ENCODE measurements at regions not wholly inside any gene's neighbourhood (a gene's known extent, or its start where the extent isn't known, plus 50 kb on each side); places are given as distances from the start of the nearest gene placed in this dataset.

- no peak overlapping the region for H3K9ac ChIP-seq (ENCODE audit: low read length)
- no peaks in the 10 kb centered on the region for H3K36me3 ChIP-seq (ENCODE audit: control insufficient read depth, low read depth, low read length)
- H3K4me3 ChIP-seq (ENCODE audit: low read length), result no peak overlapping the region
- H3K9me3 ChIP-seq (ENCODE audit: control insufficient read depth, low read depth, low read length), result no peaks in the 10 kb centered on the region
- no peak overlapping the region for H3K27ac ChIP-seq (ENCODE audit: low read length)
- peaks cover 3% of the 10 kb centered on the region for H3K4me1 ChIP-seq (ENCODE audit: control insufficient read depth, low read depth, low read length)
- H3K27me3 ChIP-seq (ENCODE audit: control insufficient read depth, insufficient read depth, low read length), result no peaks in the 10 kb centered on the region
These were observed 880.0 kb downstream of the LRRTM4 start for GRCh38 chr2:76642129-76642528.

GRCh38 chr2:76641506-76641905 lies 880.7 kb downstream of the LRRTM4 start:
- Histone ChIP-seq H3K9ac (ENCODE audit: low read length) (no peak overlapping the region), H3K27me3 (ENCODE audit: control insufficient read depth, insufficient read depth, low read length) (no peaks in the 10 kb centered on the region), H3K4me3 (ENCODE audit: low read length) (no peak overlapping the region), H3K4me1 (ENCODE audit: control insufficient read depth, low read depth, low read length) (peaks cover 3% of the 10 kb centered on the region), H3K36me3 (ENCODE audit: control insufficient read depth, low read depth, low read length) (no peaks in the 10 kb centered on the region), H3K27ac (ENCODE audit: low read length) (no peak overlapping the region), H3K9me3 (ENCODE audit: control insufficient read depth, low read depth, low read length) (no peaks in the 10 kb centered on the region)

GRCh38 chr2:76640905-76641304 lies 881.3 kb downstream of the LRRTM4 start:
- Histone ChIP-seq H3K36me3 (ENCODE audit: control insufficient read depth, low read depth, low read length) (no peaks in the 10 kb centered on the region), H3K27ac (ENCODE audit: low read length) (no peak overlapping the region), H3K27me3 (ENCODE audit: control insufficient read depth, insufficient read depth, low read length) (no peaks in the 10 kb centered on the region), H3K4me3 (ENCODE audit: low read length) (no peak overlapping the region), H3K4me1 (ENCODE audit: control insufficient read depth, low read depth, low read length) (peaks cover 3% of the 10 kb centered on the region), H3K9ac (ENCODE audit: low read length) (no peak overlapping the region), H3K9me3 (ENCODE audit: control insufficient read depth, low read depth, low read length) (no peaks in the 10 kb centered on the region)

GRCh38 chr2:76639171-76639680 lies 883.0 kb downstream of the LRRTM4 start:
- H3K4me1 ChIP-seq (ENCODE audit: control insufficient read depth, low read depth, low read length), result peaks cover 3% of the 10 kb centered on the region
- H3K27ac ChIP-seq (ENCODE audit: low read length), result no peak overlapping the region
- no peak overlapping the region for H3K4me3 ChIP-seq (ENCODE audit: low read length)
- no peak overlapping the region for H3K9ac ChIP-seq (ENCODE audit: low read length)
- H3K9me3 ChIP-seq (ENCODE audit: control insufficient read depth, low read depth, low read length), result no peaks in the 10 kb centered on the region
- no peaks in the 10 kb centered on the region for H3K36me3 ChIP-seq (ENCODE audit: control insufficient read depth, low read depth, low read length)
- H3K27me3 ChIP-seq (ENCODE audit: control insufficient read depth, insufficient read depth, low read length), result no peaks in the 10 kb centered on the region

GRCh38 chr2:76633276-76633921 lies 888.8 kb downstream of the LRRTM4 start:
- Histone ChIP-seq H3K27me3 (ENCODE audit: control insufficient read depth, insufficient read depth, low read length) (no peaks in the 10 kb centered on the region), H3K4me1 (ENCODE audit: control insufficient read depth, low read depth, low read length) (peaks cover 14% of the 10 kb centered on the region), H3K4me3 (ENCODE audit: low read length) (no peak overlapping the region), H3K9me3 (ENCODE audit: control insufficient read depth, low read depth, low read length) (no peaks in the 10 kb centered on the region), H3K9ac (ENCODE audit: low read length) (no peak overlapping the region), H3K36me3 (ENCODE audit: control insufficient read depth, low read depth, low read length) (no peaks in the 10 kb centered on the region), H3K27ac (ENCODE audit: low read length) (no peak overlapping the region)

- Histone ChIP-seq H3K9ac (ENCODE audit: low read length) (no peak overlapping the region), H3K9me3 (ENCODE audit: control insufficient read depth, low read depth, low read length) (no peaks in the 10 kb centered on the region), H3K36me3 (ENCODE audit: control insufficient read depth, low read depth, low read length) (no peaks in the 10 kb centered on the region), H3K4me3 (ENCODE audit: low read length) (no peak overlapping the region), H3K27me3 (ENCODE audit: control insufficient read depth, insufficient read depth, low read length) (no peaks in the 10 kb centered on the region), H3K27ac (ENCODE audit: low read length) (no peak overlapping the region), H3K4me1 (ENCODE audit: control insufficient read depth, low read depth, low read length) (no peaks in the 10 kb centered on the region)
These were observed 897.1 kb downstream of the LRRTM4 start for GRCh38 chr2:76625101-76625500.

GRCh38 chr2:76613330-76613729 lies 902.6 kb upstream of the GCFC2 start:
- Histone ChIP-seq H3K27me3 (ENCODE audit: control insufficient read depth, insufficient read depth, low read length) (no peaks in the 10 kb centered on the region), H3K36me3 (ENCODE audit: control insufficient read depth, low read depth, low read length) (no peaks in the 10 kb centered on the region), H3K9me3 (ENCODE audit: control insufficient read depth, low read depth, low read length) (no peaks in the 10 kb centered on the region), H3K4me1 (ENCODE audit: control insufficient read depth, low read depth, low read length) (peaks cover 40% of the 10 kb centered on the region), H3K4me3 (ENCODE audit: low read length) (no peak overlapping the region), H3K9ac (ENCODE audit: low read length) (no peak overlapping the region), H3K27ac (ENCODE audit: low read length) (peak overlapping the region; percentile 40)

- Histone ChIP-seq H3K9ac (ENCODE audit: low read length) (no peak overlapping the region), H3K9me3 (ENCODE audit: control insufficient read depth, low read depth, low read length) (no peaks in the 10 kb centered on the region), H3K4me3 (ENCODE audit: low read length) (no peak overlapping the region), H3K4me1 (ENCODE audit: control insufficient read depth, low read depth, low read length) (peaks cover 40% of the 10 kb centered on the region), H3K27ac (ENCODE audit: low read length) (no peak overlapping the region), H3K27me3 (ENCODE audit: control insufficient read depth, insufficient read depth, low read length) (no peaks in the 10 kb centered on the region), H3K36me3 (ENCODE audit: control insufficient read depth, low read depth, low read length) (no peaks in the 10 kb centered on the region)
These were observed 902.0 kb upstream of the GCFC2 start for GRCh38 chr2:76612764-76613163.

- no peak overlapping the region for H3K27ac ChIP-seq (ENCODE audit: low read length)
- H3K4me1 ChIP-seq (ENCODE audit: control insufficient read depth, low read depth, low read length), result peaks cover 40% of the 10 kb centered on the region
- no peaks in the 10 kb centered on the region for H3K27me3 ChIP-seq (ENCODE audit: control insufficient read depth, insufficient read depth, low read length)
- no peak overlapping the region for H3K9ac ChIP-seq (ENCODE audit: low read length)
- peak overlapping the region; percentile 33 for H3K4me3 ChIP-seq (ENCODE audit: low read length)
- no peaks in the 10 kb centered on the region for H3K36me3 ChIP-seq (ENCODE audit: control insufficient read depth, low read depth, low read length)
- H3K9me3 ChIP-seq (ENCODE audit: control insufficient read depth, low read depth, low read length), result no peaks in the 10 kb centered on the region
These were observed 899.7 kb upstream of the GCFC2 start for GRCh38 chr2:76610451-76610850.

- Histone ChIP-seq H3K9ac (ENCODE audit: low read length) (peak overlapping the region; percentile 36), H3K36me3 (ENCODE audit: control insufficient read depth, low read depth, low read length) (no peaks in the 10 kb centered on the region), H3K4me1 (ENCODE audit: control insufficient read depth, low read depth, low read length) (peaks cover 3% of the 10 kb centered on the region), H3K27me3 (ENCODE audit: control insufficient read depth, insufficient read depth, low read length) (no peaks in the 10 kb centered on the region), H3K4me3 (ENCODE audit: low read length) (no peak overlapping the region), H3K27ac (ENCODE audit: low read length) (peak overlapping the region; percentile 53), H3K9me3 (ENCODE audit: control insufficient read depth, low read depth, low read length) (no peaks in the 10 kb centered on the region)
These were observed 889.1 kb upstream of the GCFC2 start for GRCh38 chr2:76599732-76600368.

- H3K36me3 ChIP-seq (ENCODE audit: control insufficient read depth, low read depth, low read length), result no peaks in the 10 kb centered on the region
- H3K27ac ChIP-seq (ENCODE audit: low read length), result no peak overlapping the region
- H3K4me3 ChIP-seq (ENCODE audit: low read length), result no peak overlapping the region
- no peaks in the 10 kb centered on the region for H3K9me3 ChIP-seq (ENCODE audit: control insufficient read depth, low read depth, low read length)
- H3K4me1 ChIP-seq (ENCODE audit: control insufficient read depth, low read depth, low read length), result peaks cover 5% of the 10 kb centered on the region
- no peaks in the 10 kb centered on the region for H3K27me3 ChIP-seq (ENCODE audit: control insufficient read depth, insufficient read depth, low read length)
- H3K9ac ChIP-seq (ENCODE audit: low read length), result no peak overlapping the region
These were observed 873.8 kb upstream of the GCFC2 start for GRCh38 chr2:76584474-76584873.

- no peak overlapping the region for H3K9ac ChIP-seq (ENCODE audit: low read length)
- no peaks in the 10 kb centered on the region for H3K36me3 ChIP-seq (ENCODE audit: control insufficient read depth, low read depth, low read length)
- H3K4me3 ChIP-seq (ENCODE audit: low read length), result no peak overlapping the region
- H3K9me3 ChIP-seq (ENCODE audit: control insufficient read depth, low read depth, low read length), result no peaks in the 10 kb centered on the region
- H3K27me3 ChIP-seq (ENCODE audit: control insufficient read depth, insufficient read depth, low read length), result no peaks in the 10 kb centered on the region
- H3K27ac ChIP-seq (ENCODE audit: low read length), result no peak overlapping the region
- peaks cover 5% of the 10 kb centered on the region for H3K4me1 ChIP-seq (ENCODE audit: control insufficient read depth, low read depth, low read length)
These were observed 869.2 kb upstream of the GCFC2 start for GRCh38 chr2:76579911-76580310.

Measured in iPS-18a (cell line).